ENCODE measurements at regions not wholly inside any gene's neighbourhood (a gene's known extent, or its start where the extent isn't known, plus 50 kb on each side); places are given as distances from the start of the nearest gene placed in this dataset.
"Not testable (repeated sequence)": the region's sequence is repeated elsewhere in the genome, so short reads cannot be mapped to it uniquely, and the experiment has no call there.

- H3K27ac Mint-ChIP-seq; H3K36me3 Mint-ChIP-seq (ENCODE audit: low read depth); H3K27me3 Mint-ChIP-seq; H3K4me3 Mint-ChIP-seq; H3K4me1 Mint-ChIP-seq (ENCODE audit: low read depth): not testable (repeated sequence)
- H3K9me3 Mint-ChIP-seq, result peaks cover 18% of the 10 kb centered on the region
Observed at GRCh38 chr15:29648415-29648814, 173.9 kb downstream of the TJP1 start.

DNA sequence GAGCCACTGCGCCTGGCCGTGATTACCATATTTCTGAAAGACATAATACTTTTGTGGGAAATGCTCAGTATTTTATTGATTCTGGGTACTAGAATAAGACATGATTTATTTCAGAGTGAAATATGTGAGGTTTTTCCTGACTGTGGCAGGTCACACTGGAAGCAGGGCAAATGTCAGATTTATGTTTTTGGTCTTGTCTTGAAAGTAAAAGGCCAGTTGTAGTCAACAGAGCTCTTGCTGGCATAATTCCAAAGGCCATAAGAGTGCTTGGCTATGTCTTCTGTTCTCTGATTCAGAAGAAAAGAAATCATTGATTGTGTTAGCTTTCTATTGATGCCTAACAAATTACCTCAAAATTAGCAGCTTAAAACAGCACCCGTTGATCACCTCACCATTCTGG is 176.4 kb downstream of the TJP1 start:
- H3K4me3 Mint-ChIP-seq, result no peak overlapping the region
- peaks cover 26% of the 10 kb centered on the region for H3K9me3 Mint-ChIP-seq
- no peaks in the 10 kb centered on the region for H3K4me1 Mint-ChIP-seq (ENCODE audit: low read depth)
- no peaks in the 10 kb centered on the region for H3K27me3 Mint-ChIP-seq
- H3K36me3 Mint-ChIP-seq (ENCODE audit: low read depth), result no peaks in the 10 kb centered on the region
- no peak overlapping the region for H3K27ac Mint-ChIP-seq

GRCh38 chr15:29644361-29644760 is 177.9 kb downstream of the TJP1 start:
- H3K4me3 Mint-ChIP-seq; H3K27ac Mint-ChIP-seq; H3K27me3 Mint-ChIP-seq; H3K36me3 Mint-ChIP-seq (ENCODE audit: low read depth); H3K4me1 Mint-ChIP-seq (ENCODE audit: low read depth): not testable (repeated sequence)
- H3K9me3 Mint-ChIP-seq, result peaks cover 26% of the 10 kb centered on the region

GRCh38 chr15:29638781-29639180 is 183.5 kb downstream of the TJP1 start:
- Mint-ChIP-seq H3K4me1 (ENCODE audit: low read depth) (no peaks in the 10 kb centered on the region), H3K36me3 (ENCODE audit: low read depth) (no peaks in the 10 kb centered on the region), H3K4me3 (no peak overlapping the region), H3K9me3 (peaks cover 8% of the 10 kb centered on the region), H3K27ac (no peak overlapping the region), H3K27me3 (peaks cover 3% of the 10 kb centered on the region)

DNA sequence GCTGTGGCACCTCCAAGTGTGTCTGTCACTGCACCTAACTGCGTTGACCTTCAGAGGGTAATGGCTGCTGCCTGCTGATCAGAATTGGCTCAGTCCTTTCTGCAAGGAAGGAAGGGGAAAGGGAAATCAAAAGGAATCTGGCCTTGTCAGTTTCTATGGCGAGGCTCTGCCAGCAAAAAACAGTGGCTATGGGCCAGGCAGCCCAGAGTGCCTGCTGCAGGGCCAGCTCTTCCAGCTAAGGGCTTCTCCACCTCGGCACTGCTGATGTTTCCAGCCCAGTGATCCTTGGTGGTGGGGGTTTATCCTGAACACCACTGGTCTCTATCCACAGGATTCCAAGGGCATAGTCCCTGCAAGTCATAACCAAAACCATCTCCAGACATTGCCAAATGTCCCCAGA is 184.3 kb downstream of the TJP1 start:
- Mint-ChIP-seq H3K27me3 (peaks cover 3% of the 10 kb centered on the region), H3K27ac (no peak overlapping the region), H3K4me3 (no peak overlapping the region), H3K4me1 (ENCODE audit: low read depth) (no peaks in the 10 kb centered on the region), H3K9me3 (peaks cover 4% of the 10 kb centered on the region), H3K36me3 (ENCODE audit: low read depth) (no peaks in the 10 kb centered on the region)

DNA sequence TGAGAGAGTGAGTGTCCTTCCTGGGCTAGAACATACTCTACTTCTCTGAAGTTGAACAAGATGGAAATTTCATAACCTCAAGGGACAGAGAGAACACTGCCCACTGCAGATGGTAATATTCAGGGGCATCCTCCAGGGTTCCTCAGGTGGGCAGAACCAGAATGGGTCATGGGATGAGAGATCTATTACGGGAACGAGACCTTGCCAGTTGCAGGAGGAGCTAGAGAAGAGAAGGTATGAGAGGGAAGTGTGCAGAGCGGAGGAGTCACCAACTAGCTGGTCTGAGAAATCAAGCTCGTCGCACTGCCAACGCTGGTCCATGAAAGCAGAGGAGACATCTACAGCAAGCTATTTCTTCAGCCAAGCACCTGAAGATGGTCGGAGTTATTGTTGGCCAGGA is 184.7 kb downstream of the TJP1 start:
- Mint-ChIP-seq H3K36me3 (ENCODE audit: low read depth) (no peaks in the 10 kb centered on the region), H3K4me3 (no peak overlapping the region), H3K27ac (no peak overlapping the region), H3K27me3 (peaks cover 3% of the 10 kb centered on the region), H3K9me3 (no peaks in the 10 kb centered on the region), H3K4me1 (ENCODE audit: low read depth) (no peaks in the 10 kb centered on the region)

DNA sequence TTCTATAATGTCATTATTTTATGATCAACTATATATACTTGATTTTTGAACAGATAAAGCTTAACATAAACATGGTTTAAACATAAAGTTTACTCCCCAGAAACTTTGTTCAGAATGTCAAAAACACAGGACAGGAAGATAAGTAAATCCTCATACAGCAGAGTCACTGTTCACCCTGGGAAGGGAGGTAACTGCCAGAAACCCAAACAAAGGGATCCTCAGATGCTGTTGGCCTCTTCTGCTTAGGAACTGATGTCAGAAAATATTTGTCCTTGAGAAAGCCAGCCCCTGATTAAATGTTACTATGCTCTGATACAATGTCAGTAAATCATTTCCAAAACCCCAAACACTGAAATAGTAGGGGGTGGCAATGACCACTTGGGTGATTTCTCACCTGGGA is 185.3 kb downstream of the TJP1 start:
- no peak overlapping the region for H3K27ac Mint-ChIP-seq
- H3K4me1 Mint-ChIP-seq (ENCODE audit: low read depth), result no peaks in the 10 kb centered on the region
- no peaks in the 10 kb centered on the region for H3K36me3 Mint-ChIP-seq (ENCODE audit: low read depth)
- no peaks in the 10 kb centered on the region for H3K9me3 Mint-ChIP-seq
- H3K4me3 Mint-ChIP-seq, result no peak overlapping the region
- H3K27me3 Mint-ChIP-seq, result peaks cover 3% of the 10 kb centered on the region

DNA sequence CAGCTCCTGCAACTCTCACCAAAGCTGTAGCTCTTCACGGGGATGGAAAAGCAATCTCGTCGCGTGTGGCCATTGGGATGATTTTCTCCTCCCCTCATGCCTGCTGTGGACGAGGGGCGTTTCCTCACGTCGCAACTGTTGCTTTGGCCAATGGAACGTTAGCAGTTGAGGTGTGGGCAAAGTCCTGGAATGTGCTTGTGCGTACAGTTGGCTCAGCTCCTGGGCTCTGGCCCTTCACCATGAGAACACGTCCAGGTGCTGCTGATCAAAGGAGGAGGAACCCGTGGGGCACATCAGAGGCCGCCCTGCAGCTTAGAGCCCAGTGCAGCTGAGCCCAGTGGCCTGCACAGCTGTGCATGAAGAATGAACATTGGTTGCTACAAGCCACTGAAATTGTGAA is 186.1 kb downstream of the TJP1 start:
- Mint-ChIP-seq H3K4me3 (no peak overlapping the region), H3K27me3 (peaks cover 3% of the 10 kb centered on the region), H3K36me3 (ENCODE audit: low read depth) (no peaks in the 10 kb centered on the region), H3K9me3 (no peaks in the 10 kb centered on the region), H3K4me1 (ENCODE audit: low read depth) (no peaks in the 10 kb centered on the region), H3K27ac (no peak overlapping the region)

DNA sequence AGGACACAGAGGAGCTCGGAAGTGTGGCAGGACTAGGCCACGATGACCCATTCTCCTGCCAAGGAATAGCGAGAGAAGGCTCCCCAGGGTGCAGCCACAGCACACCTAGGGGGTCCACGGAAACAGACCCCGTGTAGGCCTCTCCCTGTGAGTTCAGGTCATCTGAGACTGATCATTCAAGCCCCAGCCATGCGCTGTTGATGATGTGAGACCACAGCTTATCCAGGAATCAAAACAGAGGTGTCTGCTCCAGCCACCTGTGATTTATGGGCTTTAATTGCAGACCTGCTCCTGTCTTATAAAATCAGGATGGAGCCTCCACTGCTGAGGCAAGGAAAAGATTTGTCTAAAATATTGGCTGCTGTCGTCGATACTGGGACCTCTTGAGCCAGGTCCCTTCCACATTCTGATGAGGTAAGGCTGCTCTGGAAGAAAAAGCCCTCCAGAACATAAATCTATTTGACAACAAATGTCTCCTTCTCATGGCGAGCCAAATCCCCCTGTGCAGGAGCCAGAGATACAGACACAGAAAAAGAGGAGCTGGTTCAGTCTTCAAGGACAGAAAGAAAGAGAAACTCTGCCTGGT is 186.7 kb downstream of the TJP1 start:
- Mint-ChIP-seq H3K4me1 (ENCODE audit: low read depth) (no peaks in the 10 kb centered on the region), H3K36me3 (ENCODE audit: low read depth) (no peaks in the 10 kb centered on the region), H3K9me3 (no peaks in the 10 kb centered on the region), H3K27ac (no peak overlapping the region), H3K27me3 (peaks cover 3% of the 10 kb centered on the region), H3K4me3 (no peak overlapping the region)

DNA sequence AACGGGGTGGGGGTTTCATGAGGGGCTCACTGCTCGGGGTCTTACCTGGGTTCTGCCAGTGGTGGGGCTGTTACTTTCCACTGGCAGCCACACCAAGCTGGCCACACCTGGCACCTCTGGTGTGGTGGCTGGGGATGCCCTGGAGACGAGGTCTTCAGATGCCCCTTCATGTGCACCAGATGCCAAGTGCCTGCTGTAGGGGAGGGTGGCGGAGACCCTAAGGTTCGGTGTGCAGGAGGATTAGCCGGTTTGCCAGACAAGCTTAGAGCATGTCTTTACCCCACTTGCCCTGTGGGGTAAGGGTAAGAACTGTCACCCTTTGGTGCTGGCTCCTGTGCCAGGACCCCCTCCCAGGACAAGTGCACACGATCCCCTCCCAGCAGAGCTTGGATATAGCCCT is 188.3 kb downstream of the TJP1 start:
- Mint-ChIP-seq H3K4me1 (ENCODE audit: low read depth) (no peaks in the 10 kb centered on the region), H3K4me3 (no peak overlapping the region), H3K27ac (no peak overlapping the region), H3K27me3 (peaks cover 3% of the 10 kb centered on the region), H3K36me3 (ENCODE audit: low read depth) (no peaks in the 10 kb centered on the region), H3K9me3 (peaks cover 5% of the 10 kb centered on the region)

- H3K36me3 Mint-ChIP-seq (ENCODE audit: low read depth), result no peaks in the 10 kb centered on the region
- H3K27me3 Mint-ChIP-seq, result peaks cover 3% of the 10 kb centered on the region
- no peak overlapping the region for H3K4me3 Mint-ChIP-seq
- H3K4me1 Mint-ChIP-seq (ENCODE audit: low read depth), result no peaks in the 10 kb centered on the region
- H3K9me3 Mint-ChIP-seq, result peaks cover 6% of the 10 kb centered on the region
- H3K27ac Mint-ChIP-seq, result no peak overlapping the region
Observed at GRCh38 chr15:29632671-29633406, 189.4 kb downstream of the TJP1 start.

DNA sequence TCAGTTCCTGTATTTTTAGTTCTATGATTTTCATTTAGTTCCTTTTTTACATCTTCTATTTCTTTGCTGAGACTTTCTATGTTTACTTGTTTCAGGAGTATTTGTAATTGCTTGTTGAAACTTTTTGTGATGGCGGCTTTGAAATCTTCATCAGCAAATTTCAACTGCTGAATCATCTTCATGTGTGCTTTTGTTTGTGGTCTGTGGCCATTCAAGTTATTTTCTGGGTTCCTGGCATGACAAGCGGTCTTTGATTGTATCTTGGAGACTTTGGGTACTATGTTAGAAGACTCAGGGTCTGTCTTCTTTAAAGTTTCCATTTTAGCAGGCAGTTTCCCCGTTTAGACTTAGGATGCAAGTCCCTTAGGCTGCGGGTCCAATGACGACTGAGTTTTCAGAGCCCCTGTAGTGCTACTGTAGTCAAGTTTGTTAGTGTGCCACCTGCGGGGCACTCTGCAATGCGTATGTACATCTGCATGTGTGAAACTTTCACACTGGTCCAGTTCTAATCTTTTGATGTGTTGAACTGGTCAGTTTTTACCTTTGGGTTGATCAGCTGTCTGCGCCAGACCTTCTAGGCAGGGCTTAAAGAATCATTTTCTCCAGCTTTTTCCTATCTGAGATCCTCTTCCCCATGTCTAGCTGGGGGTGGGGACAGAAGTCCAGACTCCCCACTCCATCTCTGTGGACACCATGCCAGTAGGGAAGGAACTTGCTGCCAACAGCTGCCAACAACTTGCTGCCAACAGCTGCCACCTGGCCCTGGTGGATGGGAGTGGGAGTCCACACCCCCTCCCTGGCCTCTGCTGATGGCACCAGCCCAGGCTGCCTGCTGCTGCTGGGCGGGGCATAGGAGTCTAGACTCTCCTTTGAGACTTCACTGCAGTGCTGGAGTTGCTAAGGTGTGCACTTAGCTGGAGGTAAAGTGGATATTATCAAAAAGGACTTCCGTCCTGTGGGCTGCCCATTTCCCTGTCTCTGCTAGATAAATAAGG is 190.9 kb downstream of the TJP1 start:
- Mint-ChIP-seq H3K9me3 (peaks cover 6% of the 10 kb centered on the region), H3K27ac (no peak overlapping the region), H3K4me3 (no peak overlapping the region), H3K4me1 (ENCODE audit: low read depth) (no peaks in the 10 kb centered on the region), H3K36me3 (ENCODE audit: low read depth) (no peaks in the 10 kb centered on the region), H3K27me3 (no peaks in the 10 kb centered on the region)

GRCh38 chr15:29624271-29624670 is 198.0 kb downstream of the TJP1 start:
- H3K27me3 Mint-ChIP-seq, result no peaks in the 10 kb centered on the region
- H3K27ac Mint-ChIP-seq, result no peak overlapping the region

DNA sequence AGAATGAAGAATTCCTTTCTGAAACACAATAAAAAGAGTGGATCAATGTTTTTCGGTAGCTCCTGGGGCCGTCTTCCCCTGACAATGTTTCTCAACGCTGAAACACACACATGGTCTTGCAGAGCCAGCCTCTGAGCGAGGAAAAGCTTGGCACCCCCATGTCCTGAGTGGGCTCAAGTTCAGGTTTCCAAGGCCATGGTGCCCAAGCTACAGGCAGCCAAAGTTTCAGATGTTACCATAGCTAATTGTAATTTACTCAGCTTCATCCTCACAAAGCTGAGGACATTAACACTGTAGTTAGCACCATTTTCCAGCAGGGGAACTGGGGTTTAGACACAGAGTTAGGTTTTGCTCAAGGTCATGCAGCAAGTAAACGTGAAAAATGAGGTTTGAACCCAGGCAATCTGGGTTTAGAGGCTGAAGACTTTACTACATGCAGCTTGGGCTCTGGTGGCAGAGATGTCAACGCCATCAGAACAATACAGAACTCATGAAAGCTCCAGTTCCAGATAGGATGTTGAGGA is 199.1 kb downstream of the TJP1 start:
- H3K27ac Mint-ChIP-seq, result no peak overlapping the region
- H3K4me1 Mint-ChIP-seq (ENCODE audit: low read depth), result no peaks in the 10 kb centered on the region
- H3K9me3 Mint-ChIP-seq, result peaks cover 8% of the 10 kb centered on the region
- H3K27me3 Mint-ChIP-seq, result no peaks in the 10 kb centered on the region
- no peaks in the 10 kb centered on the region for H3K36me3 Mint-ChIP-seq (ENCODE audit: low read depth)
- no peak overlapping the region for H3K4me3 Mint-ChIP-seq

More at GRCh38 chr15:29624271-29624670, 198.0 kb downstream of the TJP1 start:
- no peak overlapping the region for H3K4me3 Mint-ChIP-seq
- no peaks in the 10 kb centered on the region for H3K4me1 Mint-ChIP-seq (ENCODE audit: low read depth)
- no peaks in the 10 kb centered on the region for H3K36me3 Mint-ChIP-seq (ENCODE audit: low read depth)
- peaks cover 12% of the 10 kb centered on the region for H3K9me3 Mint-ChIP-seq

DNA sequence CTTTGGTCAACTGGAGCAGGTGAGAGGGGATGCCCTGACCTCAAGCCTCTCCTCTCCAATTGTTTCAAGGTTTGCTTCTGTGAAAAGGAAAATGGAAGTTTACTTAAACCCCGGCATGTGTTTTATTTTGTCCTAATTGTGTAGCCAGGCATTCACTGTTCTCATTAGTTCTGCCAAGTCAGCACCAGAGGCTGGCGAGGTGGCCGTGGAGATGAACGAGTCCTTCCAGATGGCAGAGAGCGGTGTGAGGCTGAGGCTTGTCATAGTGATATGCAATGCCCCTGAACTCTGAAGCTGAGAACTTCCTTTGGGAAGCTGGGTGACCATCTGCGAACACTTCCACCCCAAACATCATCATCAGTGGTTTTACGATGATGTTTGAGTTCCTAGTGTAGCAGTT is 199.6 kb downstream of the TJP1 start:
- no peaks in the 10 kb centered on the region for H3K4me1 Mint-ChIP-seq (ENCODE audit: low read depth)
- H3K36me3 Mint-ChIP-seq (ENCODE audit: low read depth), result no peaks in the 10 kb centered on the region
- H3K27me3 Mint-ChIP-seq, result no peaks in the 10 kb centered on the region
- no peak overlapping the region for H3K27ac Mint-ChIP-seq
- no peak overlapping the region for H3K4me3 Mint-ChIP-seq
- H3K9me3 Mint-ChIP-seq, result peaks cover 8% of the 10 kb centered on the region

All from stimulated activated naive CD8-positive, alpha-beta T cell treated with anti-CD3 and anti-CD28 coated beads, Interleukin-15, Interleukin-2, amounts not matched to agents 100 ng/mL and 50 ng/mL, for 24 hours (primary cell).